SK-N-DZ (cell line): ENCODE measurements at regions not wholly inside any gene's neighbourhood (a gene's known extent, or its start where the extent isn't known, plus 50 kb on each side); places are given as distances from the start of the nearest gene placed in this dataset.

Source experiments
- DNase-seq: peaks from one replicate; pipeline ENCODE4 v3.0.0-alpha.2; 2015; ENCODE audit warnings: low spot score

GRCh38 chr1:222370081-222370912, 177.6 kb downstream of the HHIPL2 start:
- no peak for DNase-seq

- no peak for DNase-seq
Observed at GRCh38 chr1:222369148-222369547, 178.8 kb downstream of the HHIPL2 start.

GRCh38 chr1:222358100-222358499, 189.8 kb downstream of the HHIPL2 start:
- no peak for DNase-seq

- no peak for DNase-seq
Observed at GRCh38 chr1:222357252-222357651, 190.7 kb downstream of the HHIPL2 start.

- no peak for DNase-seq
Observed at GRCh38 chr1:222347627-222348026, 200.3 kb downstream of the HHIPL2 start.

GRCh38 chr1:222346955-222347354, 200.9 kb downstream of the HHIPL2 start:
- DNase-seq: no peak

- DNase-seq: no peak
Observed at GRCh38 chr1:222339376-222339947, 208.4 kb downstream of the HHIPL2 start.

GRCh38 chr1:222335586-222335985, 212.3 kb downstream of the HHIPL2 start:
- DNase-seq: no peak

- DNase-seq: no peak
Observed at GRCh38 chr1:222334026-222334680, 213.8 kb downstream of the HHIPL2 start.

GRCh38 chr1:222331765-222332164, 216.1 kb downstream of the HHIPL2 start:
- DNase-seq: no peak

GRCh38 chr1:222331340-222331739, 216.6 kb downstream of the HHIPL2 start:
- DNase-seq: no peak

GRCh38 chr1:222329493-222330045, 218.3 kb downstream of the HHIPL2 start:
- DNase-seq: no peak

- DNase-seq: no peak
Observed at GRCh38 chr1:222326710-222327036, 221.2 kb downstream of the HHIPL2 start.

GRCh38 chr1:222326006-222326709, 221.7 kb downstream of the HHIPL2 start:
- no peak for DNase-seq

- DNase-seq: no peak
Observed at GRCh38 chr1:222325506-222325905, 222.4 kb downstream of the HHIPL2 start.

GRCh38 chr1:222314839-222315238, 233.1 kb downstream of the HHIPL2 start:
- no peak for DNase-seq

GRCh38 chr1:222310836-222311235, 237.1 kb downstream of the HHIPL2 start:
- peak; percentile 18 for DNase-seq

GRCh38 chr1:222307621-222308020, 240.3 kb downstream of the HHIPL2 start:
- DNase-seq: no peak

- no peak for DNase-seq
Observed at GRCh38 chr1:222306512-222306911, 241.4 kb downstream of the HHIPL2 start.

- DNase-seq: no peak
Observed at GRCh38 chr1:222306011-222306410, 241.9 kb downstream of the HHIPL2 start.

- DNase-seq: no peak
Observed at GRCh38 chr1:222301652-222302051, 246.3 kb downstream of the HHIPL2 start.

- no peak for DNase-seq
Observed at GRCh38 chr1:222299524-222299923, 248.4 kb downstream of the HHIPL2 start.
